Stomach (tissue), 4 donors: ENCODE measurements at regions not wholly inside any gene's neighbourhood (a gene's known extent, or its start where the extent isn't known, plus 50 kb on each side); places are given as distances from the start of the nearest gene placed in this dataset.

Source experiments
- POLR2A ChIP-seq, 4 donors: fragments of 450-650 bp; IDR thresholded peaks; one replicate each; pipeline ENCODE4 v1.6.1; 2016; ENCODE audit warnings: antibody characterized with exemption in 4 of 4, control low read depth in 2 of 4, mild to moderate bottlenecking in 1 of 4, moderate library complexity in 1 of 4
- POLR2AphosphoS5 ChIP-seq, 3 donors: sonication (generic); formaldehyde crosslinking; IDR thresholded peaks; one replicate each; pipeline ENCODE4 v1.6.1; 2016; ENCODE audit warnings: antibody characterized with exemption in 3 of 3
- TF ChIP-seq, protein P1 (sequence below), 7 experiments: fragments of 450-650 bp in 4 of 7; fragments of 200-600 bp in 3 of 7; sonication (generic) in 3 of 7; IDR thresholded peaks; one replicate each; pipeline ENCODE4 v1.5.1; 2016 to 2019; ENCODE audit warnings: antibody characterized with exemption in 7 of 7, control low read depth in 2 of 7, mild to moderate bottlenecking in 1 of 7

DNA sequence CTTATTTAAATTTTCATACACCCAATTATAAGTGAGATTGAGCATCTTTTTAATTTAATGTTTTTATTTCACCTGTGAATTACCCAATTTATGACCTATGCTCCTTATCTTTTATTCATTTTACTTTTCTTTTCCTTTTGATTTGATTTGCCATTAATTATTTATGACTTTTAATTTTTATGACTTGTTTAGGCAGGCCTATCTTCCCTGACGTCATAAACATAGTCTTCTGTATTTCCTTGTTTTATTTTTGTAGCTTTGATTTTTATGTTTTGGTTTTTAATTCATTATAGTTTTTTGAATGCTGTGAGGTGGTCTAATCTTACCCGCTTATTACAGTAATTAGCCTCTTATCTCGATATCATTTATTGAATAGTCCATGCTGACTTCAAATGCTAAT is 467.1 kb upstream of the FAR2 start:
- TF ChIP-seq POLR2A (IDR thresholded peaks at IDR 0.05) = no peak
- TF ChIP-seq, protein P1, sequence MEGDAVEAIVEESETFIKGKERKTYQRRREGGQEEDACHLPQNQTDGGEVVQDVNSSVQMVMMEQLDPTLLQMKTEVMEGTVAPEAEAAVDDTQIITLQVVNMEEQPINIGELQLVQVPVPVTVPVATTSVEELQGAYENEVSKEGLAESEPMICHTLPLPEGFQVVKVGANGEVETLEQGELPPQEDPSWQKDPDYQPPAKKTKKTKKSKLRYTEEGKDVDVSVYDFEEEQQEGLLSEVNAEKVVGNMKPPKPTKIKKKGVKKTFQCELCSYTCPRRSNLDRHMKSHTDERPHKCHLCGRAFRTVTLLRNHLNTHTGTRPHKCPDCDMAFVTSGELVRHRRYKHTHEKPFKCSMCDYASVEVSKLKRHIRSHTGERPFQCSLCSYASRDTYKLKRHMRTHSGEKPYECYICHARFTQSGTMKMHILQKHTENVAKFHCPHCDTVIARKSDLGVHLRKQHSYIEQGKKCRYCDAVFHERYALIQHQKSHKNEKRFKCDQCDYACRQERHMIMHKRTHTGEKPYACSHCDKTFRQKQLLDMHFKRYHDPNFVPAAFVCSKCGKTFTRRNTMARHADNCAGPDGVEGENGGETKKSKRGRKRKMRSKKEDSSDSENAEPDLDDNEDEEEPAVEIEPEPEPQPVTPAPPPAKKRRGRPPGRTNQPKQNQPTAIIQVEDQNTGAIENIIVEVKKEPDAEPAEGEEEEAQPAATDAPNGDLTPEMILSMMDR (IDR thresholded peaks at IDR 0.05) = no peak
- no peak for TF ChIP-seq POLR2AphosphoS5 (IDR thresholded peaks at IDR 0.05)
